Cardiac muscle cell (in vitro differentiated cells and primary cell): ENCODE measurements at regions not wholly inside any gene's neighbourhood (a gene's known extent, or its start where the extent isn't known, plus 50 kb on each side); places are given as distances from the start of the nearest gene placed in this dataset.

Experiments used
- DNase-seq, 2 donors: peaks; one replicate each; pipeline versions ENCODE4 v3.0.0 to v3.0.0-alpha.2; 2010 to 2017; ENCODE audit warnings: low read depth in 1 of 2, low spot score in 1 of 2
- H3K27ac ChIP-seq: fragments of 200-600 bp; sonication (generic); 2 replicates; pipeline ENCODE4 v1.5.1; 2016
- H3K27me3 ChIP-seq: fragments of 200-600 bp; sonication (generic); 2 replicates; pipeline ENCODE4 v1.6.0; 2016; ENCODE audit warnings: control low read depth
- H3K36me3 ChIP-seq: fragments of 200-600 bp; sonication (generic); 2 replicates; pipeline ENCODE4 v1.5.1; 2016; ENCODE audit warnings: control low read depth
- H3K4me1 ChIP-seq: fragments of 200-600 bp; sonication (generic); 2 replicates; pipeline ENCODE4 v1.8.1; 2017; ENCODE audit warnings: low read depth, mild to moderate bottlenecking, mixed run types
- H3K4me3 ChIP-seq: fragments of 200-600 bp; sonication (generic); 2 replicates; pipeline ENCODE4 v1.5.1; 2016; ENCODE audit warnings: mild to moderate bottlenecking
- H3K9me3 ChIP-seq: fragments of 200-600 bp; sonication (generic); 2 replicates; pipeline ENCODE4 v1.5.1; 2017; ENCODE audit warnings: low read depth, mild to moderate bottlenecking, control low read depth
- TF ChIP-seq, protein P1 (sequence below): IDR thresholded peaks from 2 replicates; pipeline ENCODE4 v1.5.1; 2012; ENCODE audit warnings: low read depth, mild to moderate bottlenecking, low read length

DNA sequence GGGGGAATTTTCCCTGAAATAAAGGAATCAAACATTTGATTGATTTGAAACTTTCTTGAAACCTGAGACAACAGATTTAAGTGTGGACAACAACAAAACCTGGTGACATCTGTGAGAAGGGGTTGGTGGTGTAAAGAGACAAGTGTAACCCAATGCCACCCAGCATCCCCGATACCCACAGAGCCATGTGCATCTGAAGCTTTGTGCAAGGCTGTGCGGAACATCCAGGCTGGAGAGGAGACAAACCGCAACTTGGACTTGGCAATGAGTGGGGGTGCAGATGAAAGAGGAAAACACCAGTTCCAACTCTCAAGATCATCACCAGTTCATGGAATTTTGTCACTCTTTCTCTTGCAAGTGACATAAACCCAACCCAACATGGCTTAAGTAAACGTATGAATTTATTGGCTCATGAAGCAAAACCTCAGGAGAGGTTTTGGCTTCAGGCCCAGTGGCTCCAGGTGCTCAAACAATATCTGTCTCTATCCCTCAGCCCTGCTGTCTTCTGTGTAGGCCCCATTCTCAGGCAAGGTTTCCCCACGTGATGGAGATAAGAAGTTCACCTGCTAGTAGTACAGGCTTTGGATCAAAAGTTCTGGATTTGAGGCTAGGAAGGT is 55.2 kb upstream of the NTF3 start:
- Histone ChIP-seq H3K9me3 (no peaks in the 10 kb centered on the region), H3K27ac (no peak overlapping the region), H3K27me3 (no peaks in the 10 kb centered on the region), H3K4me3 (no peak overlapping the region), H3K4me1 (no peaks in the 10 kb centered on the region), H3K36me3 (no peaks in the 10 kb centered on the region)
- DNase-seq: no peak
- TF ChIP-seq, protein P1, sequence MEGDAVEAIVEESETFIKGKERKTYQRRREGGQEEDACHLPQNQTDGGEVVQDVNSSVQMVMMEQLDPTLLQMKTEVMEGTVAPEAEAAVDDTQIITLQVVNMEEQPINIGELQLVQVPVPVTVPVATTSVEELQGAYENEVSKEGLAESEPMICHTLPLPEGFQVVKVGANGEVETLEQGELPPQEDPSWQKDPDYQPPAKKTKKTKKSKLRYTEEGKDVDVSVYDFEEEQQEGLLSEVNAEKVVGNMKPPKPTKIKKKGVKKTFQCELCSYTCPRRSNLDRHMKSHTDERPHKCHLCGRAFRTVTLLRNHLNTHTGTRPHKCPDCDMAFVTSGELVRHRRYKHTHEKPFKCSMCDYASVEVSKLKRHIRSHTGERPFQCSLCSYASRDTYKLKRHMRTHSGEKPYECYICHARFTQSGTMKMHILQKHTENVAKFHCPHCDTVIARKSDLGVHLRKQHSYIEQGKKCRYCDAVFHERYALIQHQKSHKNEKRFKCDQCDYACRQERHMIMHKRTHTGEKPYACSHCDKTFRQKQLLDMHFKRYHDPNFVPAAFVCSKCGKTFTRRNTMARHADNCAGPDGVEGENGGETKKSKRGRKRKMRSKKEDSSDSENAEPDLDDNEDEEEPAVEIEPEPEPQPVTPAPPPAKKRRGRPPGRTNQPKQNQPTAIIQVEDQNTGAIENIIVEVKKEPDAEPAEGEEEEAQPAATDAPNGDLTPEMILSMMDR: no peak

DNA sequence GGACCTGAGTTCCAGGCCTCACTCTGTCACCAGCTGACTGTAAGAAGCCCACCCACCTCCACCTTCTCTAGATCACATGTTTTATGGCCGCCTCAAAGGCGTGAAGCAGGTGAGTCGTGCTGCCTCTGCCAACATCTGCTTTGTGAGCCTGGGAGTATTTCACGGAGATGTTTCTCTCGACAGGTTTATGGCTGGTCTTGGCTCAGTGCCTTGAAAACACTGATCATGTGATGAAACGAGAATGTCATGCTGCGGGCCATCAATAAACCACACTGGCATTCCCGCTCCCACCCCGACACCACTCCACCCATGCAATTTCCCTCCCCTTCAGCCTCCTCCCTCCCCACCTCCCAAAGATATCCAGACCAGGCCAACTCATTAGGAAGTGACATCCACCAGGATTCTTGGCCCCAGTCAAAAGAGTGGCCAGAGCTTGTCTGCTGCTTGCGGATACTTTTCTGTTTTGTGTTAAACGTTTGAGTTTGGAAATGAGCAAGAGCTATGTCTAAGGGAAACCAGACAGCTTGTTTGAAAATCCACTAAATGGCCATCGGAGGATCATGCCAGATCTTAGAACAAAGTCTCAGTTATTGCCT is 53.8 kb upstream of the NTF3 start:
- no peaks in the 10 kb centered on the region for H3K36me3 ChIP-seq

DNA sequence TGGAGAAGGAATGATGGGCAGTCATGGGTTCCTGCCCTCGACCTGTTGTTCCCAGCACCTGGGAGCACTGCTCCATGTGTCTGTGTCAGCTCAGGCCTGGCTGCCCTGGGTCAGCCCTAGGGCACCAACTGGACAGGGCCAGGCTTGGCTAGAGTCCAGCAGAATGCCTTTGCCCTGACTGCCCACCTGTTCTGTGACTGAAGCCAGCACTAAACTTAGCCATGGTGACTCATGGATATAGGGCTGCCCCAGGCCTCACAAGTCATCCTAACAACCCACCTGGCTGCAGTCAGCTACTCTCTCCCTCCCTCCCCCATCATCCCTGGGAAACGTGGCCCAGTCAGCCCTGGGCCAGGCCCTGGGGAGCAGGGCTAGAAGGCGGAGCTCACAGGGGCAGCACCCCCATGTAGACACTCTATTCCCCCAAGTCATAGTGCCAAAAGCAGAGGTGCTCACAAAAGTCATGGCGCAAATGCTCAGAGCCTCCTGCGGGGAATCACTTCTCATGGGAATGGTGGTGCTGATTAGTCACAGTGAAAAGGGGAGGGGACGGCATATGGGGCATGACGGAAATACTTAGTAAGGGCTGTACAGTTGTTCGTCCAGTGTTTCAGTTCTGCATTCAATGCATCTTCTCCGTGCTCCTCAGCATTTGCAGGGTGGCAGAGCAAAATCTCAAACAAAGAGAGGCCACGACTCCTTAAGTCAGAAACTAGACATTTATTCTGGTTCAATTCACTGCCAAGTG is 52.0 kb upstream of the NTF3 start:
- H3K9me3 ChIP-seq: no peaks in the 10 kb centered on the region
- H3K27me3 ChIP-seq: no peaks in the 10 kb centered on the region
- TF ChIP-seq, protein P1: no peak
- no peaks in the 10 kb centered on the region for H3K36me3 ChIP-seq
- H3K4me3 ChIP-seq: no peak overlapping the region
- H3K4me1 ChIP-seq: no peaks in the 10 kb centered on the region
- peak in 1 of 2 donors; percentile 4 for DNase-seq
- H3K27ac ChIP-seq: no peak overlapping the region

More for the DNA sequence above, 53.8 kb upstream of the NTF3 start:
- TF ChIP-seq, protein P1: no peak
- DNase-seq: no peak
- H3K27me3 ChIP-seq: no peaks in the 10 kb centered on the region
- no peaks in the 10 kb centered on the region for H3K9me3 ChIP-seq
- no peak overlapping the region for H3K4me3 ChIP-seq
- H3K27ac ChIP-seq: no peak overlapping the region
- no peaks in the 10 kb centered on the region for H3K4me1 ChIP-seq
